ENCODE measurements at regions not wholly inside any gene's neighbourhood (a gene's known extent, or its start where the extent isn't known, plus 50 kb on each side); places are given as distances from the start of the nearest gene placed in this dataset.

- TF ChIP-seq CTCF (conservative IDR thresholded peaks at IDR 0.05): peak; percentile 70
- peaks cover 5 to 11% (median 11%) of the 10 kb centered on the region in 3 experiments for H3K36me3 Mint-ChIP-seq (ENCODE audit: insufficient read depth in 1 of 3, low read depth in 3 of 3)
- Histone ChIP-seq H3K4ac (ENCODE audit: low read depth, low read length) (no peak overlapping the region), H3K9me3 (ENCODE audit: control insufficient read depth, low read depth, low read length) (no peaks in the 10 kb centered on the region), H2BK120ac (ENCODE audit: low read depth, low read length, poor library complexity, severe bottlenecking) (no peak overlapping the region), H3K27ac (ENCODE audit: insufficient read length, low read depth, low read length) (no peak overlapping the region), H2BK15ac (ENCODE audit: low read depth, low read length) (no peak overlapping the region), H4K8ac (replicated peaks; ENCODE audit: insufficient read length, low read depth, low read length) (no peak overlapping the region), H3T11ph (ENCODE audit: low read length) (no peak overlapping the region), H3K18ac (ENCODE audit: insufficient read length, low read depth, low read length) (no peak overlapping the region), H3K56ac (ENCODE audit: insufficient read length, low read depth, low read length) (no peak overlapping the region), H3K14ac (ENCODE audit: insufficient read depth, low read length) (no peak overlapping the region; the same call in 1 of the 2 replicates), H2BK12ac (ENCODE audit: insufficient read length, low read depth, low read length) (no peak overlapping the region), H2BK5ac (ENCODE audit: insufficient read length, low read length) (no peak overlapping the region), H3K23ac (ENCODE audit: insufficient read length, low read depth, low read length) (no peak overlapping the region), H2BK20ac (ENCODE audit: low read depth, low read length, poor library complexity, severe bottlenecking) (no peak overlapping the region), H3K27me3 (ENCODE audit: insufficient read depth, low read length) (no peaks in the 10 kb centered on the region), H2AFZ (ENCODE audit: low read length) (no peak overlapping the region), H3K79me2 (ENCODE audit: insufficient read depth, low read length) (no peaks in the 10 kb centered on the region), H2AK5ac (ENCODE audit: insufficient read length, low read length) (no peak overlapping the region), H3K4me1 (ENCODE audit: insufficient read depth, low read length) (no peaks in the 10 kb centered on the region), H4K20me1 (ENCODE audit: control insufficient read depth, insufficient read depth, insufficient read length) (peaks cover 3% of the 10 kb centered on the region), H4K91ac (ENCODE audit: insufficient read length, low read depth, low read length) (no peak overlapping the region), H3K9ac (ENCODE audit: extremely low read depth, insufficient read length, low read length) (no peak overlapping the region), H4K5ac (ENCODE audit: insufficient read length, low read depth, low read length) (no peak overlapping the region), H3K79me1 (ENCODE audit: insufficient read depth, low read depth, low read length, poor library complexity, severe bottlenecking) (no peaks in the 10 kb centered on the region), H3K4me2 (ENCODE audit: insufficient read depth, insufficient read length, low read length) (no peak overlapping the region), H3K23me2 (ENCODE audit: insufficient read length, low read depth, low read length, poor library complexity, severe bottlenecking) (no peaks in the 10 kb centered on the region)
- H3K9me3 Mint-ChIP-seq: peaks cover 30 to 32% of the 10 kb centered on the region in 2 experiments
- peaks cover 0 to 3% of the 10 kb centered on the region in 2 experiments; a peak in 1 of 4 replicates for H3K4me1 Mint-ChIP-seq
- H3K27ac Mint-ChIP-seq: peak overlapping the region in 1 of 3 experiments; percentile 67; a peak in 1 of 7 replicates
- H3K27me3 Mint-ChIP-seq (ENCODE audit: low read depth): peaks cover 68% of the 10 kb centered on the region
- H3K4me3 Mint-ChIP-seq: no peak overlapping the region
- peak; percentile 62 for DNase-seq
- WGBS (ENCODE audit: extremely low coverage, insufficient read length, low lambda C conversion rate): no CpG with 5 or more reads among the region's 8 CpGs
These were observed 51.6 kb upstream of the PIWIL1 start for GRCh38 chr12:130286041-130286440.

Data from H9 (cell line).